Fibroblast of mammary gland (primary cell): ENCODE measurements at regions not wholly inside any gene's neighbourhood (a gene's known extent, or its start where the extent isn't known, plus 50 kb on each side); places are given as distances from the start of the nearest gene placed in this dataset.
A peak's percentile ranks its signal among the peaks of the same experiment; 100 is the strongest.

ENCODE experiments used
- DNase-seq: peaks from one replicate; pipeline ENCODE4 v3.0.0-alpha.2; 2010; ENCODE audit warnings: low read depth
- H3K4me3 ChIP-seq: 2 replicates; pipeline ENCODE4 v1.5.1; 2011; ENCODE audit warnings: low read depth, mild to moderate bottlenecking, low read length, moderate library complexity; ENCODE audit not compliant: control insufficient read depth
- CTCF ChIP-seq: conservative IDR thresholded peaks from 2 replicates; pipeline ENCODE4 v1.5.1; 2011; ENCODE audit warnings: low read depth, low read length, inconsistent platforms; ENCODE audit not compliant: control insufficient read depth, insufficient read depth

GRCh38 chr3:66904831-66905493 is 93.1 kb upstream of the KBTBD8 start:
- TF ChIP-seq CTCF = no peak
- no peak overlapping the region for H3K4me3 ChIP-seq
- peak; percentile 6 for DNase-seq

GRCh38 chr3:66907136-66907535 is 91.0 kb upstream of the KBTBD8 start:
- no peak for TF ChIP-seq CTCF
- no peak overlapping the region for H3K4me3 ChIP-seq
- DNase-seq = no peak

- no peak for DNase-seq
- no peak overlapping the region for H3K4me3 ChIP-seq
- TF ChIP-seq CTCF = no peak
Observed at GRCh38 chr3:66910266-66911055, 87.6 kb upstream of the KBTBD8 start.

GRCh38 chr3:66912306-66912705 is 85.8 kb upstream of the KBTBD8 start:
- no peak for DNase-seq
- H3K4me3 ChIP-seq = no peak overlapping the region
- no peak for TF ChIP-seq CTCF

- H3K4me3 ChIP-seq = no peak overlapping the region
- DNase-seq = no peak
- TF ChIP-seq CTCF = no peak
Observed at GRCh38 chr3:66922058-66922457, 76.0 kb upstream of the KBTBD8 start.

GRCh38 chr3:66923969-66924368 is 74.1 kb upstream of the KBTBD8 start:
- H3K4me3 ChIP-seq = no peak overlapping the region
- no peak for TF ChIP-seq CTCF
- DNase-seq = no peak
